HepG2 (cell line): ENCODE measurements at regions not wholly inside any gene's neighbourhood (a gene's known extent, or its start where the extent isn't known, plus 50 kb on each side); places are given as distances from the start of the nearest gene placed in this dataset.

Source experiments
- FOSL2 ChIP-seq: sonication (generic); formaldehyde crosslinking; IDR thresholded peaks from 2 replicates; pipeline ENCODE4 v1.4.0; 2020; ENCODE audit warnings: missing genetic modification reagents
- FOXP4 ChIP-seq: sonication (generic); formaldehyde crosslinking; IDR thresholded peaks from 2 replicates; pipeline ENCODE4 v1.4.0; 2020; ENCODE audit warnings: missing genetic modification reagents
- GTF2F1 ChIP-seq: fragments of 150-350 bp; IDR thresholded peaks from 2 replicates; pipeline ENCODE4 v1.6.1; 2014; ENCODE audit warnings: low read length
- POGZ ChIP-seq: sonication (generic); formaldehyde crosslinking; IDR thresholded peaks from 2 replicates; pipeline ENCODE4 v1.4.0; 2020; ENCODE audit warnings: mild to moderate bottlenecking, missing genetic modification reagents
- RFX1 ChIP-seq: fragments of 450-650 bp; IDR thresholded peaks from 2 replicates; pipeline ENCODE4 v1.6.1; 2017
- TBX3 ChIP-seq: fragments of 450-650 bp; IDR thresholded peaks from 2 replicates; pipeline ENCODE4 v1.6.1; 2017; ENCODE audit warnings: antibody characterized with exemption, mild to moderate bottlenecking, inconsistent platforms, borderline replicate concordance
- ZNF589 ChIP-seq: sonication (generic); formaldehyde crosslinking; conservative IDR thresholded peaks from 2 replicates; pipeline ENCODE4 v1.8.0; 2022; ENCODE audit warnings: mild to moderate bottlenecking, moderate library complexity, missing genetic modification reagents
- TF ChIP-seq, protein P1 (sequence below): sonication (generic); formaldehyde crosslinking; IDR thresholded peaks from 2 replicates; pipeline ENCODE4 v1.5.0; 2020; ENCODE audit warnings: mild to moderate bottlenecking, missing genetic modification reagents, moderate library complexity
- TF ChIP-seq, protein P2 (sequence below): sonication (generic); formaldehyde crosslinking; IDR thresholded peaks from 2 replicates; pipeline ENCODE4 v1.4.0; 2020; ENCODE audit warnings: missing genetic modification reagents

GRCh38 chr13:20297181-20297580 lies 65.1 kb upstream of the GJB6 start:
- TF ChIP-seq FOXP4 (CRISPR knock-in tag) (no peak), POGZ (CRISPR knock-in tag) (no peak), TBX3 (no peak), GTF2F1 (no peak), ZNF589 (CRISPR knock-in tag) (no peak), FOSL2 (CRISPR knock-in tag) (no peak), RFX1 (no peak)
- TF ChIP-seq, protein P1, sequence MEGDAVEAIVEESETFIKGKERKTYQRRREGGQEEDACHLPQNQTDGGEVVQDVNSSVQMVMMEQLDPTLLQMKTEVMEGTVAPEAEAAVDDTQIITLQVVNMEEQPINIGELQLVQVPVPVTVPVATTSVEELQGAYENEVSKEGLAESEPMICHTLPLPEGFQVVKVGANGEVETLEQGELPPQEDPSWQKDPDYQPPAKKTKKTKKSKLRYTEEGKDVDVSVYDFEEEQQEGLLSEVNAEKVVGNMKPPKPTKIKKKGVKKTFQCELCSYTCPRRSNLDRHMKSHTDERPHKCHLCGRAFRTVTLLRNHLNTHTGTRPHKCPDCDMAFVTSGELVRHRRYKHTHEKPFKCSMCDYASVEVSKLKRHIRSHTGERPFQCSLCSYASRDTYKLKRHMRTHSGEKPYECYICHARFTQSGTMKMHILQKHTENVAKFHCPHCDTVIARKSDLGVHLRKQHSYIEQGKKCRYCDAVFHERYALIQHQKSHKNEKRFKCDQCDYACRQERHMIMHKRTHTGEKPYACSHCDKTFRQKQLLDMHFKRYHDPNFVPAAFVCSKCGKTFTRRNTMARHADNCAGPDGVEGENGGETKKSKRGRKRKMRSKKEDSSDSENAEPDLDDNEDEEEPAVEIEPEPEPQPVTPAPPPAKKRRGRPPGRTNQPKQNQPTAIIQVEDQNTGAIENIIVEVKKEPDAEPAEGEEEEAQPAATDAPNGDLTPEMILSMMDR (CRISPR knock-in tag): no peak
- TF ChIP-seq, protein P2, sequence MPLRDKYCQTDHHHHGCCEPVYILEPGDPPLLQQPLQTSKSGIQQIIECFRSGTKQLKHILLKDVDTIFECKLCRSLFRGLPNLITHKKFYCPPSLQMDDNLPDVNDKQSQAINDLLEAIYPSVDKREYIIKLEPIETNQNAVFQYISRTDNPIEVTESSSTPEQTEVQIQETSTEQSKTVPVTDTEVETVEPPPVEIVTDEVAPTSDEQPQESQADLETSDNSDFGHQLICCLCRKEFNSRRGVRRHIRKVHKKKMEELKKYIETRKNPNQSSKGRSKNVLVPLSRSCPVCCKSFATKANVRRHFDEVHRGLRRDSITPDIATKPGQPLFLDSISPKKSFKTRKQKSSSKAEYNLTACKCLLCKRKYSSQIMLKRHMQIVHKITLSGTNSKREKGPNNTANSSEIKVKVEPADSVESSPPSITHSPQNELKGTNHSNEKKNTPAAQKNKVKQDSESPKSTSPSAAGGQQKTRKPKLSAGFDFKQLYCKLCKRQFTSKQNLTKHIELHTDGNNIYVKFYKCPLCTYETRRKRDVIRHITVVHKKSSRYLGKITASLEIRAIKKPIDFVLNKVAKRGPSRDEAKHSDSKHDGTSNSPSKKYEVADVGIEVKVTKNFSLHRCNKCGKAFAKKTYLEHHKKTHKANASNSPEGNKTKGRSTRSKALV: no peak
